GM19468 (cell line): ENCODE measurements at regions not wholly inside any gene's neighbourhood (a gene's known extent, or its start where the extent isn't known, plus 50 kb on each side); places are given as distances from the start of the nearest gene placed in this dataset.
"Not testable (repeated sequence)": the region's sequence is repeated elsewhere in the genome, so short reads cannot be mapped to it uniquely, and the experiment has no call there.

ENCODE experiments used
- ATAC-seq: cut with Tn5 transposase; IDR thresholded peaks from one replicate; pipeline ENCODE4 v1.9.1; 2021; ENCODE audit warnings: mild to moderate bottlenecking, moderate library complexity, moderate number of reproducible peaks; ENCODE audit not compliant: unreplicated experiment; ENCODE audit errors: extremely low read depth

DNA sequence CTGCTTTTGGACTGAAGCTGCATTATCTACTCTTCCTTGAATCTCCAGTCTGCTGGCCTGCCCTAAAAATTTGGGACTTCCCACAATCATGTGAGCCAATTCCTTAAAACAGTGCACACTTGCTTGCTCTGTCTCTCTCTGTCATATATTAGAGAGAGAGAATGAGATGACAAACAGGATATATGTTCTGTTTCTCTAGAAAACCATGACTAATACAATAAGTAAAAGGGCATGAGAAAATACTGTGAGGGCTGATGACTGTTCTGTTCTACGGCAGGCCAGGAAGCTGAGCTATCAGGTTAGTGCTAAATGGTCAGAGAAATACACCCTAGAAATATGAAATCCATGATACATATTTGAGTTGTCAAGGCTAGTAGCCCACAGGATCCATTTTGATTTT is 1896.8 kb upstream of the CELF4 start:
- no peak for ATAC-seq

DNA sequence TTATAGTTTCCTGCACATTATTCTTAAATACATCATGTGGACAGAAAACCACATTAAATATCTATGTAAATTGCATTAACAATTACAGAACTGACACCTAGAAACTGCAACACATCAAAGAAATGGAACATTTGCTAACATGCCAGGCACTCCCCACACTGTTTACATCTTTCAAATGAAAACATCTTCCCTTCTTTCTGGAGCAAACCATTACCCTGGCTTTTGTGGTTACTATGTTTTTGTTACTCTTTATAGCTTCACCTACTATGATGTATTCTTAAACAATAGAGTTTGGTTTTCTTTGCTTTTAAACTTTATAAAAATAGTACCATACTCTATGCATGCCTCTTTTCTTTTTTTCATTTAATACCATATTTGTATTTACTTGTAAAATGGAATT is 1894.5 kb upstream of the CELF4 start:
- ATAC-seq: no peak

DNA sequence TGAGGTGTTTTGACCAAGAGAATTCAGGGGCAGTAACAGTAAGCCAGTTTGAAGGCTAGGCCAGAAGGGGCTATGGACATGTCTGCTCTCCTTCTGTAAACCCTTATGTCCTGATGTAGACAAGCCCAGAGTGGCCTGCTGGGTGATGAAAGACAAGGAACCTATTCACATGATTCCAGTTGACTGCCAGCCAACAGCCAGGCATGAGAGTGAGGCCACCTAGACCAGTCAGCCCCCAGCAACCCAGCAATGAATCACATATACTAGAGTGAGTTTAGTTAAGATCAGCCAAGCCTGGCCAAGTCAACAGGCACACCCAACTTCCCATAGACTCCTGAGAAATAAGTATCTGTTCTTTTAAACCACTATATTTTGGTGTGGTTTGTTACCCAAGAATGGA is 1889.7 kb upstream of the CELF4 start:
- ATAC-seq: no peak

DNA sequence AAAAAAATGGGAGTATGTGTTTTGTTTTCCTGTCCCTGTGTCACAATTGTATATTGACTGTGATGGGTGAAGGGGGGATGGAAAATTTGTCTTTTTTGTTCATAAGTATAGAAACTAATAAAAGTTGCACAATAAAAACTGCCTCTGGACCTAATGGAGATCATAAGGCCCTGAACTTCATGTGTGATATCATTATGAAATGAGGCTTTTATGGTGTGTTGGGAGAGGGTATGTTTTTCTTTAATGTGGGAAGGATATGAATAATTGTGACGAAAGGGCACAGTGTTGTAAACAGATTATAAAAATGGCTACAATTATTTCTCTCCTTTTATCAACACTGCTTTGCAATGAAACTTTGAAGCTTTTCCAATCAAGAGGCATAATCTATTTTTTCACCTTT is 1889.3 kb upstream of the CELF4 start:
- ATAC-seq: no peak

DNA sequence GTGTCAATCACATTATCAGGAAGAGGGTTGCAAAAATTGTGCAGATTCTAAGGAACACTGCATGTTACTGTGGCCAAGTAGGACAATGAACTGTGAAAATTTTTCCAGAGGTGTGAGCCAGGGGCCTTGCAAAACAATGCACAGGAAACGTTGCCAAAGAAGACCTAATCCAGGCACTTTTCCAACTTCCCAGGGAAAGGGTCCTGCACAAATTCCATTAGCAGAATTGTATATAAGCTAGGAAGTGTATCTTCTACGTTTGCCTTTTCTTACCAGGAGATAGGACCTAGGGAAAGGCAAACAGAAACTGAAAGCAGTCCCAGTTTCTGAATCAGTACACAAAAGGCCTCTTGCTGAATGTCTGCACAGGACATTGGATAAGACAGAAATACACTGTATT is 1888.3 kb upstream of the CELF4 start:
- no peak for ATAC-seq

DNA sequence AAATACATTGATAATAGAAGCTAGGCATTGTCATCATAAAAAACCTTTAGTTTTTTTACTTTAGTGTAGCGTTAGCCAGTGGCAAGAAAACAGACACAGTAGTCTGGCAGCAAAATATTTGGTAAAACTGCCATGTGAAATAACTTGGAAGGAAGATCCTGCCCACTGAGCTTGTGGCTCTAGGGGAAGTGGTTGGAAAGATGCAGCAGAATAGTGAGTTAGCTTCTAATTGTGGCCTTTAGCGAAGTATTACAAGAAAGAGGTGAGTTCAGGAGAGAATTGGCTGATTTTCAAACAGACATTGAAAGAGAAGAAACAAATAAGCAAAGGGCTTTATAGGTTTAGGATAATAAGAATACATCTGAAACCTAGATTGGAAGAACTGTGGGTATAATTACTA is 1887.8 kb upstream of the CELF4 start:
- ATAC-seq: no peak

DNA sequence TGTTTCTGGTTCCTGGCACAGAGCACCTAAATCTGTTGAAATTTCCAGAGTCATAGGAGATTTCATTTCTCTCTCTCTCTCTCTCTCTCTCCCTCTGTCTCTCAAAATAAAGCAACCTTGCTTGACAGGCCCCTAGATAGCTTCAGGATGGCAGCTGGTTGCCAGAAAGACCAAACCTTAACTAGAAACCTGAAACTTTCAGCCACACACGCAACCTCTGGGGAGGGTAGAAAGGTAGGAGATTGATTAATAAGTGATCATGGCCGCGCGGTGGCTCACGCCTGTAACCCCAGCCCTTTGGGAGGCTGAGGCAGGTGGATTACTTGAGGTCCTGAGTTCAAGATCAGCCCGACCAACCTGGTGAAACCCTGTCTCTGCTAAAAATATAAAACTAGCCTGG is 1885.4 kb upstream of the CELF4 start:
- no peak for ATAC-seq

DNA sequence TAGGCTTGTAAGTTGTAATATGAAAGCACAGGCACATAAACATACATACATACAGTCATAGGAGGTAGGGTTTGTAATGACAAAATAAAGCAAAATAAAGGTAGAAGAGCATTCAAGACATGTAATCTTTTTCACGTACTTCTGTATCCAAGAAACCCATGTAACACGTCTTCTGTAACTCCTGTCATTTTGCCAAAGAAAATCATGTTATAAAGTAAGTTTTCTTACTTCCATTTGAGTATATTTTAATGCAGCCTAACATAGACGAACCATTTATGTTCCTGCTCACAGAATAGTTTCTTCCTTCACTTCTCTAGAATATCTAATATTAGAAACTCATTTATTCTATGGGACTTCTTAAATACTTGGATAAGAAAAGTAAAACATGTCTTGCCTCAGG is 1884.0 kb upstream of the CELF4 start:
- no peak for ATAC-seq

DNA sequence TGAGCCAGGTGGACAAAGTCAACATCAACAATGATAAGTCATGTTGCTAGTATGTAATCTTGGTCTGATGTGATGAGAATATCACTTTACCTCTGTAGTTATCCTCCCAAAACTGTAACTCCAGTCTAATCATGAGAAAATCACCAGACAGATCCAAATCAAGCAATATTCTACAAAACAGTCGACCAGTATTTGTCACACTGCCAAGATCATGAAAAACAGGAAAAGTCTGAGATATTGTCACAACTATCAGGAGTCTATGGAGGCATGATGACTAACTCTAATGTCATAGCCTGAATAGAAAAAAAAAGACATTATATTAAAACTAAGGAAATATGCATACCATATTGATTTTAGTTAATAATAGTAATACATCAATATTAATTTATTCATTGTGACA is 1883.3 kb upstream of the CELF4 start:
- no peak for ATAC-seq

DNA sequence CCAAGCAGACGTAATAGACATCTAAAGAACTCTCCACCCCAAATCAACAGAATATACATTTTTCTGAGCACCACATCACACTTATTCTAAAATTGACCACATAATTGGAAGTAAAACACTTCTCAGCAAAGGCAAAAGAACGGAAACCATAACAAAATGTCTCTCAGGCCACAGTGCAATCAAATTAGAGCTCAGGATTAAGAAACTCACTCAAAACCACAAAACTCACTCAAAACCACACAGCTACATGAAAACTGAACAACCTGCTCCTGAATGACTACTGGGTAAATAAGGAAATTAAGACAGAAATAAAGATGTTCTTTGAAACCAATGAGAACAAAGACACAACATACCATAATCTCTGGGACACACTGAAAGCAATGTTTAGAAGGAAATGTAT is 1879.4 kb upstream of the CELF4 start:
- ATAC-seq: not testable (repeated sequence)

DNA sequence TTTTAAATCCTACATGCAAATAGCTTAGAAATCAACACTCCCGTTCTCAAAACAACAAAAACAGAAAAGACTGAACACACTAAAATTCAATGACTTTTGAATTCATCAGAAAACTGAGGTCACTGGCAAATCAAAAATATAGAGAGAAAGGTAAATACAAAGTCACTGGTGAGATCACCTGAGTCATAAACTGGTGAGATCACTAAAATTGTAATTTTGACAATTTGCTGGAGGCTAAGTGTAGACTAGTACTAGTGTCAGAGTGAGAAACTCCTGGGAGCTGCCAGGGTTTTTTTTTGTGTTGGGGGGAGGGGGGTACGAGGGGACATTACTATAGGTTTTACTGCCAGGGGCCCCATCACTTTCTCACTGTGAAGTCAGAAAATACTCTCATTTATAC is 1876.0 kb upstream of the CELF4 start:
- ATAC-seq: no peak

DNA sequence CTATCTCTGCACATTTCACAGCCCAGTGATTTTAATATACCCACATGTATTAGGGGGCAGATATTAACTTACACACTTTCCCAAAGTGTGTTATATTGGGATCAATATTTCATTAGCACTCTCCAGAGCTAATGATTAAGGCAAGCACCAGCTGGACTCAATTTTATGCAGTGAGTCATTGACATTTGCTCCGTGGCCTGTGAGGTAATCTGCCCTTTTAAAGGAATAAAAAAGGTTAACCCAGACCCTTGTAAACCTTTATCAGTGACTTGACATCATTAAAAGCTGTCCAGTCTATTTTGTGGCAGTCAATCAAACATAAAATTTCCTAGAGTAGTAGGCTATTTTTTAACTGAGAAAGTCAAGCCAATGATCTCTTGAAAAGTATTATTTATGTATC is 1870.4 kb upstream of the CELF4 start:
- no peak for ATAC-seq

DNA sequence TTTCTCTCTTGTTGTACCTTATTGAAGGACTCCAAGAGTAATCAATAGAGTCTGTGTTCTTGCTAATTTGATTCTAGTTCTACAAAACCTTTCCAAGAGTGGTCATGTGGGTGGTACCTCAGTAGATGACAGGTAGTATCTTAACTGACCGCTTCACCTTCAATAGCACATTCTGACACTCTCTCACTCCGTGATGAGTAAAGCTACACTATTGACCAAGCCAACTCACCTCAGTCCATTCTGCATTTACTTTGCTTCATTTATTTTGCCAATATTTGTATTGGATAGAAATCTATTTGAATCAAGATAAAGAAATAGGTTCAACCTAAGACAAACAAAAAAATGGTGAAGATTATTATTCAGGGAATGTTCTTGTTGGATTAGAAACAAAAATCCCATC is 1869.6 kb upstream of the CELF4 start:
- ATAC-seq: no peak

DNA sequence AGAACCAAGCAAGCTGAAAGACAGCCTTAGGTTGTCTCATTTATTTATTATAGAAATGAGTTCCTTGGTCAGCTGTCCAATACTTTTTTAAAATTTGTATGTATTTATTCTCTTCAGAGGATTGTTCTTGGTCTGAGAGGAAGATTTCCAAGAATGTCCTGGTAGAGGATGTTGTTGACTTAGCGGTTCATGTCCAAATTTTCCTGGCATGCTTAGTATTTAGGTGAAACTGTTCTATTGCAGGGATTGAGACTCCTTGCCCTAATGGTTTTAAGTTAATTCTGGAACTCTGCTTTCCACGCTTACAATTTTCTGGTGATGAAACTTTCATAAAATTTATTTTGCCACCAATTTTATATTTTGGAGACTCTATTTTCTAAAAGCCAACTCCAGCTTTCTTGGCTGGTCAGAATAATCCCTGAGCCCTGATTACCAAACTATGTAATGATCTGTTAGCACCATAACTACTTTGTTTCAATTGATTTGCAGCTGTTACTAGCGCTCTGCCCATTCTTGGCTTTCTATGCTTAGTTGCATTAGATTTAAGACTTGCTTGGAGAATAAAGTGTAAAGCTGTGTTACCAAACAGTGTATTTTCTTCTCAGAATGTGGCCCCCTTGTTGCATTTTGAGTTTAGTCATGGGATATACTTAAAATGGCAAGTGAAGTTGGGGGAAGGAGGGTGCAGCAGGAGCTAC is 1868.8 kb upstream of the CELF4 start:
- no peak for ATAC-seq

DNA sequence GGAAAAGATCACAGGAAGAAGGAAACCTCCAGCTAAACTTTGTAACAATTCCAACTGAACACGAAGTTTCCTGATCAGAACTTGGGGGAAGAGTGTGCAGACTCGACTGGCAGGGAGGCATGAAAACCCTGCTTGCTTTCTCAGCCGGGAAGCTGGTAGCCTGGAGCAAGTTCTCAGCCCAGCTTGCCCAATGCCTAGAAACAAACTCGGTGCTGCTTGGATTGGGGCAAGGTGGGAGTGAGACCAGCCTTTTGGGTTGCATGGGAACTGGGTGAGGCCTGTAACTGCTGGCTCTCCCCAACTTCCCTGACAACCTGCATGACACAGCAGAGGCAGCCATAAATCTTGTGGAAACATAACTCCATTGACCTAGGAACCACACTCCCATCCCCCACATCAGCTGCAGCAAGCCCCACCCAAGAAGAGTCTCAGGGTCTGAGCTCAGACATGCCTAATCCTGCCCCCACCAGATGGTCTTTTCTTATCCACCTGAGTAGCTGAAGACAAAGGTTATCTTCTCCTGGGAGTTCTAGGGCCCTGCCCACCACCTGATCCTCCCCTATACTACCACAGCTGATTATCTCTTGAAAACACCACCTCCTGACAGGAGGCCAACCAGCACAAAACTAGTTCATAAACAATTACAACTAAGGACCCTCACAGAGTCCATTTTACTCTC is 1859.7 kb upstream of the CELF4 start:
- no peak for ATAC-seq

DNA sequence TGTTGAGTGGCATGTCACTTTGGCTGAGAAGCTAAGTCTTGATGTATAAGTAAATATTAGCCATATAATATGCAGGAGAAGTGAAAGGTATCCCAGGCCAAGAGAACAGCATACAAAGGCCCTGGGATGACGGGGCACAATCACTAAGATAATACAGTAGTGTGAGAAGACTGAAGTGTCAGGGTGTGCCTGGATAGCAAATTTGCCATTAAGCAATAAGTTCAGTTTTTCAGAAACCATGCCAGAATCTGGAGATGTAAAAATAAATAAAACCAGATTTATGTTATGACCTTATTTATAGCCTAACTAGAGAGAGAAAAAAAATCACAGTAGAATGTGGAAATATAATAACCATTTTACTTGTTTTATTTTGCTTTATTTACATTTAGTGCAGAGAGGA is 1858.7 kb upstream of the CELF4 start:
- no peak for ATAC-seq

DNA sequence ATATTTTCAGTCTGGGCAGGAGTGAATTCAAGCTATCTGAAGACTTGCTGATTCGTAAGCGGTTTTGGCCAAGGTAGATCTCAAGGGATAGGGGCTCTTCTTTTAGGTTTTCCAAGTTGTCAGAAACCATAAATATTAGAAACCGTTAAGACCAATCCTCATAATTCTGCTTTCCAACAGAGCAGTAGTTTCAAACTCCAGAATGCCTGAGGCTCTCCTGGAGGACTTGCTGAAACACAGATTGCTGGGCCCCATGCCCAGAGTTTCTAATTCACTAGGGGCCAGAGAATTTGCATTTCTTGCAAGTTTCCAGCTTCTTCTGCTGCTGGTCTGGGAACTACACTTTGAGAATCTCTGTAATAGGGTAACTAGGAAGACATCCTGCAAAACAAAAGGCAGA is 1855.7 kb upstream of the CELF4 start:
- ATAC-seq: no peak

DNA sequence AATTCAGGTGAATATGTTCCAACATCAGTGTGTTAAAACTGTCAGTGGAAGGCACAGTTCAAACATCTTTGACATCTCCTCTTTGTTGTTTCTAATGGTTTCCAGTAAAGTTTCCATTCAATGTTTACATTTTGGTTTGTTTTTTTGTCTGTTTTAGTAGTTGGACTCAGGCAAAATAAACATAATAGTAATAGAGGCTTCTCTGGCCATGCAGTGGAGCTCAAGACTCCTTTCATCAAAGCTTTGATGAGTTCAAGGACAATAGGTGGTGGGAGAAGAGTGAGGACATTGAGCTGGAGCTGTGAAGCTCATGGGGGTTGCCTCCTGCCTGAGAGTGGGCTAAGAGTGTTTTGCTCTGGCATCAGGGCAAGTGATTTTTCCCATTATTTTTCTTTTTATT is 1853.7 kb upstream of the CELF4 start:
- no peak for ATAC-seq

DNA sequence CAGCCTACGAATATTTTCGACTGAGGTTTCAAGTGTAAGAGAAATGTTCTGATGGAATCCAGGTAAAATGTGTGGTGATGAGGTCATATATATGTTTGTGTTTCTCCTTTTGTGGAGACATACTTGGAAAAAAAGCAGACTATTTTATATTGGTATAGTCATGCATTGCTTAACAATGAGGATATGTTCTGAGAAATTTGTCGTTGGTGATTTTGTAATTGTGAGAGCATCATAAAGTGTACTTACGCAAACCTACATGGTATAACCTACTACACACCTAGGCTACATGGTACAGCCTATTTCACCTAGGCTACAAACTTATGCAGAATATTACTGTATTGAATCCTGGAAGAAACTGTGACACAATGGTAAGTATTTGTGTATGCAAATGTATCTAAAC is 1849.9 kb upstream of the CELF4 start:
- no peak for ATAC-seq

DNA sequence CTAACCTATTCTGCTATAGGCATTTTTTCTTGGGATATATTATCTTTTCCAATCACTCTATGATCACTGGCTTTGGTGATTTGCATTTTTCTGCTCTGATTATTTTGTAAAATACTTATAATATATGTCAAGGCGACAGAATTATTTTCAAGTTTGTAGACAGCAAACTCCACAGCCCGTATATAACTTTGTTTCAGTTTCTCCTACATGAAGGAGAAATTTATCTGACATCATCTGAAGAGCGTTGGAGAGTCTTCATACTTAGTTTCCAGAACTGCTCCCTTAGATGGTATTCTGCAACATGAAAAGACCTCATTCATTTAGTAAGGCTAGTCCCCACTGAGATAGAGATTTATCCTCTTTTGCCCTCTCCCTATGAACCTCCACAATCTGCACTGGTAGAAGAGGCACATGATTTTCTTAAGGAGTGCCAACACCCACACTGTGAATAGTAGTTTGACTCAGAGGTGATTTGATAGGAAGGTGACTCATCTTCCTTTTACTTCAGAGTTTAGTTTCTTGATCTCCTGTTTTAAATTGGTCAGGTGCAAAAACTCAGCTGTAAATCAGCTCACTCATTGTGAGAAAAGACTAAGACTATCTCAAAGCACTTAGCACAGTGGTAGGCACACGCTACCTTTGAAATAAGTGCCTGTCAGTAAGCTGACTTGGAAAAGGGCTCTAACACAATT is 1848.6 kb upstream of the CELF4 start:
- no peak for ATAC-seq

DNA sequence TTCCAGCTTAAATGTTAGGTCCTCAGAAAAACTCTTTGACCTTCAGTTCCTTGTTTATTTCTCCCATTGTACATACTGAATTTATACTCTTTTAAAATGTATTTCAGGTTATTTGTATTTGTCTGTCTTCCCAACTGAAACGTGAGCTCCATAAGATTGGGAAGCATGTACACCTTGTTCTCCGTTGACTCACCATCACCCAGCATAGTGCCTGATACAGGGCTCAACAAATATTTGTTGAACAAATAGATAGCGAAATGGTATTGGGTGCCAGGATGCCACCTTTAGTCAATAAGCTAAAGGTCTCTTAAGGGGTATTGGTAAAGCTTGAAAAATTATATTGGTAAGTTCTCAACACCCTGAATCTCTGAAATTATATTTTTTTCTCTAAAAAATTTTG is 1841.3 kb upstream of the CELF4 start:
- no peak for ATAC-seq

DNA sequence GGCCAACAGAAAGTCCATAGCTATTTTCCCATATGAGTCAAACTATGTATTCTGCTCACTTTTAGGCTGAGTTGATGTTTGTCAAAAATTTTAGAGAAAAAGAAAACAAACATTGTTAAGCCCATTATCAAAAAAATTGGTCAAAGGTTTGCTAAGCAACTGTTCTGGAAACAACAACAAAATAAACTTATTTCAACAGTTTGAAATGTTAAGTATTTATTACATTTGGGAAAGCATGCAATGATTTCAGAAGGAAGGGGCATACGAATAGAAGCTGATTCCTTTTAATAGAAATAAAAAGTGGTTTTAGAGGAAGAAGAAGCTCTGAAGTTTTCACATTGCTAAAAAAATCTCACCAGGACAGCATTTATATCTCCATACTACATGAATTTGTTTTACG is 1837.5 kb upstream of the CELF4 start:
- no peak for ATAC-seq
